Activated CD8-positive, alpha-beta memory T cell treated with anti-CD3 and anti-CD28 coated beads, Interleukin-2, amount 50 U/mL, for 4 hours (primary cell): ENCODE measurements at regions not wholly inside any gene's neighbourhood (a gene's known extent, or its start where the extent isn't known, plus 50 kb on each side); places are given as distances from the start of the nearest gene placed in this dataset.

Experiments
- DNase-seq: peaks from one replicate; pipeline ENCODE4 v3.0.0-alpha.2; 2020

GRCh38 chr2:155223781-155224406, 525.4 kb downstream of the KCNJ3 start:
- DNase-seq: no peak

DNA sequence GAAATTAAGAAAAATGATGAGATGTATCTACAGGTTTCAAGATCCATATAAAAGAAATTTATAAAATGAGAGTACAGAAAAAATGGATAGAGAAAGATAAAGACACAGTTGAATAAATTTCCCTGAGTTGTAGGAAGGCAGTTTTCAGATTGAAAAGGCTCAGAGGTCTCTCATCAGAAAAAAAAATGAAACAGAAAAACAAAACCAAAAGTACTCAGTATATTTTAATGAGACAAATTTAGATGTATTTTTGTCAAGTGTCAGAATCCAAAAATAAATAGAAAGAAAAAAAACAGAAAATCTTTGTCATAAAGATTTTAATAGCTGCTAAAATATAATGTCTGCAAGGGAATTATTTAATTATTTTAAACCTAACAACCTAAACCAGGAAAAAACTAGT, 520.5 kb downstream of the KCNJ3 start:
- no peak for DNase-seq

GRCh38 chr2:155218292-155218924, 519.9 kb downstream of the KCNJ3 start:
- no peak for DNase-seq

DNA sequence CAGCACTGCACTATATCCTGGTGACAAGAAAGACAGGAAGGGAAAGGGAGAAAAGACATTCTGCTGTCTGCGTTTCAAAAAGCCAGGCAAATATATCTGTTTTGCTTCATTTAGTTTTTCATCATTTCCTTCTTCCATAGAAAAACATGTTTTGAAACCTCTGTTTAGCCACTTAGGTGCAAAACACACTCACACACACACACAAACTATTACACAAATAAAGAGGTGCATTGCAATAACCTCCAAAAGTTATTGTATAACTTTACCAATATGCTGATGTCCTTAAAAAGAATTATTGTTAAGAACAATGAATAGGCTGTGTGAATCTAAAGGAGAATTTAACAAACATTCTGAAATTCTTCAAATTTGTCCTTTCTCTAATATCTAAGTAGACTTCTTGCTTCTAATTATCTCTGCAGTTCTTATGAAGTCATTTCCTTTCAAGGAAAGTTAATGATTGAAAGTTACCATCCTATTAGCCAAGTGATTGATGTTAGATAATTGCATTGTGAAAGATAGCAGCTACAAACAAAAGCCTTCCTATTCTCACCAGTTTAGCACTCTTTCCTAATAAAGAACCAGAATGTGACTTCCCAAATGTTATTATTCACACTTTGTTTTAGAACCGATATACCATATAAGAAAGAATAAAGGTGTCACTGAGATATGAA, 516.7 kb downstream of the KCNJ3 start:
- DNase-seq: no peak

DNA sequence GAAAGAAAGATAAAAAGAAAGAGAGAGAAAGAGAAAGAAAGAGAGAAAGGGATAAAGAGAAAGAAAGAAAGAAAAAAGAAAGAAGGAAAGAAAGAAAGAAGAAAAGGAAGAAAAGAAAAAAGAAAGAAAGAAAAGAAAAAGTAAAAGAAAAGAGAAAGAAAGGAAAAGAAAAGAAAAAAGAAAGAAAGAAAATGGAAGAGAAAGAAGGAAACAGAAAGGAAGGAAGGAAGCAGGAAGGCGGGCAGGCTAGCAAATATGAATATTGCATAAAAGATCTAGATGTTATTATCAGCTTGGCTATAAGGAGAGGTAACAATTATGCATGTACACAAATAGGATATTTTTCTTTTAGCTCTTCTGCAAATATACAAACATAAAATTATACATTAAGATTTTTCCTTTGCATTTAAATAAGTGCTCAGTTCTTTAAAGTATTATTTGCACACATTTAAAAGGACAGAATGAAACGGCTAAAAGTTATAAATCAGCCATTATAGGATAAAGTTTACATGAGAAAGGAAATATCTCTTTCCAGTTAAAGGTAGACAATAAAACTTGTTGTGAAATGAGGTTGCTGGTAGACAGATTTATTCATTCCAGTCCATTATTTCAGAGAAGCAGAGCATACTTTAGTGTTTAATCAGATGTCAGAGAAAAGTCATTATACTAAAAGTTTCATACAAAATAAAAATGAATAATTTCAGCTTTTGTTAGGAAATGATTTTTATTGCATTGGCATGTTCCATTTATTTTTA, 511.4 kb downstream of the KCNJ3 start:
- no peak for DNase-seq

- DNase-seq: no peak
Measured at GRCh38 chr2:155203178-155203577, 504.7 kb downstream of the KCNJ3 start.

- DNase-seq: no peak
Measured at GRCh38 chr2:155200753-155201152, 502.3 kb downstream of the KCNJ3 start.

DNA sequence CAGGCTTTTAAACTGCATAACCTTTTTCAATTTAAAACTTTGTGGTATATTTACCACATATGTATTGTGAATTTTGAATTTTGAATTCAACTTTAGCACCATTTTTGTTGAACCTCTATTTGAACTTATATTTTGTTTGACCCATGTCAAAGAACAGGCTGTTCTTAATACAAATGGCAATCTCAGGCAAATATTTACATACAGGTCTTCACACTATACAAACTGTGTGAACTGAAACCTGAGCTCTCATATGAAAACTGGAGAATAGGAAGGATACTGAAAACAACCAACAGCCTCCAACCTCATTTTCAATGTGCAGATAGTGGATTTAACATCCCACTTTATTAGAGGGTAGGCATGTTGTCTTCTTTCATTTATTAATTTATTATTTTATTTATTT, 491.8 kb downstream of the KCNJ3 start:
- no peak for DNase-seq

DNA sequence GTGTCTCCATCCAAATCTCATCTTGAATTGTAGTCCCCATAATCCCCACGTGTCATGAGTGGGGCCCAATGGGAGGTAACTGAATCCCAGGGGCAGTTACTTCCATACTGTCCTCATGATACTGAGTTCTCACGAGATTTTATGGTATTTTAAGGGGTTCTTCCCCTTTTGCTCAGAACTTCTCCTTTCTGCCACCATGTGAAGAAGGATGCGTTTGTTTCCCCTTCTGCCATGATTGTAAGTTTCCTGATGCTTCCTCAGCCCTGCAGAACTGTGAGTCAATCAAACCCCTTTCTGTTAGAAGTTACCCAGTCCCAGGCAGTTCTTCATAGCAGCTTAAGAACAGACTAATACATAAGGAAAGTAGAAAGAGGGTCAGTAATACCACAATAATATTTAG, 480.4 kb downstream of the KCNJ3 start:
- DNase-seq: no peak

GRCh38 chr2:155176345-155176744, 477.9 kb downstream of the KCNJ3 start:
- no peak for DNase-seq

DNA sequence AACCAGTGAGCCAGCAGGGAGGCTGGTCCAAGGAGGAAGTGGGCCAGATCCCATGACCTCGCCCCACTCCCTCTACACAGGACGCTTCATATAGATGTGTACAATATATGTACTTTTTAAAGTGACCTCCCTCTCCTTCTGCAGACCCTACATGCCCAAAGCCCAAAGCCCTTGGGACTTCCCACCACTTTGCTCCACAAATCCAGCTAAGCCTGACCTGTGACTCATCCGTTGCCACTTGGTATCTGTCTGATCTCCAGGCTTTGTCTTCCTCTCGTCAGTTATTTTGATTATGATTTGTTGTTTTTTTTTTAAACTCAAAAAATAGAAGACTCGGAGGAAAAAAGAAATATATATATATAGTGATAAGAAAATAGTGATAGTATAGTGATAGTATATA, 470.8 kb downstream of the KCNJ3 start:
- DNase-seq: no peak

- no peak for DNase-seq
Measured at GRCh38 chr2:155162494-155162893, 464.0 kb downstream of the KCNJ3 start.

- no peak for DNase-seq
Measured at GRCh38 chr2:155161314-155161713, 462.8 kb downstream of the KCNJ3 start.

GRCh38 chr2:155157711-155158110, 459.2 kb downstream of the KCNJ3 start:
- no peak for DNase-seq

DNA sequence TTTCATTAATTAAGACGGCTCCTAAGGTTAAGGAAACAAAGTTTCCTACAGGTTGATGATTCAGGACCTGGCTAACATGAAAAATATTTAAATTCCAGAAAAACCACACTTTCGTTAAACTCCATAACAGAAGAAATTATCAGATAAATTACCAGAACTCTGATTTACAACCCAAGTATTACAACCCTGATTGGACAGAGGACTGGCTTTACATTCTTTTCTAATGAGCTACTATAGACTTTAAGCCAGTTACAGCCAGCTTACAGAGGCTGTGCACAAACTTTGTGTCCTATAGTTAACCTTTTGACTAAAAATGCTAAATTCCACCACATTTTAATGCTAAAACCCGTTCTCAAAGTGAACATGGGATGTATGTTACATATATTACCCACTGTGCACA, 458.6 kb downstream of the KCNJ3 start:
- no peak for DNase-seq

DNA sequence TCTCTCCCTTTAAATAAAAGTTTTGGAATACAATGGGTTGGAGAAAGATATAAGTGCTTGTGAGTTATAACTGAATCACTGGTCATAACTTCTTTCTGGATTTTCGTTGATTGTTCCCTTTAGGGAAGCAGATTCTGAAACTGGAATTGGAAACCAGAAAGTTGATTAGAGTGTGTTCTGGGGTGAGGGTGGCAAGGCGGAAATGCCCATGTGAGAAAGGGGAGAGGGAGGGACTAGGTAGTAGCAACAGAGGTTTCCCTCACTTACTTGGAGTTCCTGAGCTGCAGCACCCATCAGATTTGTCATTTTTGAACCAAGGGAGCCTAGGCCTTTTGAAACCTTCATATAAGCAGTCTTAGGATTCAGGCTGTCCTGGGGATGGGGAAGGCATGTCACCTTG, 453.4 kb downstream of the KCNJ3 start:
- DNase-seq: no peak

- DNase-seq: no peak
Measured at GRCh38 chr2:155151472-155151871, 453.0 kb downstream of the KCNJ3 start.

- no peak for DNase-seq
Measured at GRCh38 chr2:155145758-155146229, 447.3 kb downstream of the KCNJ3 start.

DNA sequence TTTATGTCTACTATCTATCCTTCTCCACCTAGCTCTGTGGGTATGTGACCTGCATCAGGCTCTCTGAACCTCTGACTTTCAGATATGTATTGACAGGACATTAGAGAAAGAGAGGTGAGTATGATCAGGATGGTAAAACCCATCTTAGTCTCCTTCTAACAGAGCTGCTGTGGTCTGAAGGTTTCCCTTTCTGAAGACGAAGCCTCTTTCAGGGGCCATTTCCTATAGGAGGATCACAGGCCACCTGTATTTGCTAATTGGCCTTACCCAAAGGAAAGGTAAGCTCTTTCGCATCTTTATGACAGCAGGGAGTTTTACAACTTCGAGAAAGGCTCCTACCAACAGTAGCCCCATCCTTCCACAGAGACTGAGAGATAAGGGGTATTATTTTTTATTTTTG, 442.9 kb downstream of the KCNJ3 start:
- DNase-seq: no peak

- DNase-seq: no peak
Measured at GRCh38 chr2:155125585-155126230, 427.2 kb downstream of the KCNJ3 start.

- no peak for DNase-seq
Measured at GRCh38 chr2:155115846-155116245, 417.4 kb downstream of the KCNJ3 start.

DNA sequence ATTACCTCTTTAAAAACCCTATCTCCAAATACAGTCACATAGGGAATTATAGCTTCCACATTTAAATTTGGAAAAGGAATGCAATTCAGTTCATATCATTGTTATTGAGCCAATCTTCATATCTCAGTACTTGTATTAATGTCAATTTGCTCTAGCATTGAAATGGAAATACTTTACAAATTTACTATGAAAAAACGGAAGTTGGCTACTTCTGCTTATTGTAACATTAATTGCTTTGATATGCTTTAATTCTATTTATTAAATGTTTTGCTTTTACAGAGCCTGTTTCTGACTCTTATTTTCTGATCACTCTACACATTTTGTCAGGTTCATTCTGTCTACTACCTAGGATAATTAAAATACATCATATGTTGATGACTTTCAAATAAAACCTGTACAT, 412.6 kb downstream of the KCNJ3 start:
- no peak for DNase-seq

DNA sequence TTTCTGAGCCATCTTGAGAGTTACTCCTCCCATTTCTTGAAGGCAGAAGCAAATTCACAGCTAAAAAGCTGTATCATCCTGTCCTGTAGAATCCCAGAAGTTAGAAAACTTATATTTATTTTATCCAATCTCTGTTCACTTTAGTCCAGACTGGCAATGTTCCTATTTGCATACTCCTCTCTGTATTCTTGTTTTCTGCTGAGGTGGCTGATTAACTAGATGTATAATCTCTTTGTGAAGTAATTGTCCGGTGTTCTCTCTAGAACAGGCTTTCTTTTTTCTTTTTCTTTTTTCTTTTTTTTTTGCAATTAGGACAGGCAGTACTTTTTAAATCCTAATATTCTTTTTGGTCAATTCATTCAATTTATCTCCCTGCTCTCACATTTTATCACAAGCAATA, 411.0 kb downstream of the KCNJ3 start:
- DNase-seq: no peak
